Vagina (tissue), 2 donors: ENCODE measurements at regions not wholly inside any gene's neighbourhood (a gene's known extent, or its start where the extent isn't known, plus 50 kb on each side); places are given as distances from the start of the nearest gene placed in this dataset.
"Not testable (repeated sequence)": the region's sequence is repeated elsewhere in the genome, so short reads cannot be mapped to it uniquely, and the experiment has no call there.

Experiments
- DNase-seq, 2 donors: peaks; one replicate each; pipeline ENCODE4 v3.0.0-alpha.2; 2017; ENCODE audit errors: extremely low spot score in 2 of 2
- H3K27ac ChIP-seq: fragments of 200-600 bp; sonication (generic); one replicate; pipeline ENCODE4 v1.5.1; 2019
- H3K27me3 ChIP-seq: fragments of 200-600 bp; sonication (generic); one replicate; pipeline ENCODE4 v1.5.1; 2019
- H3K36me3 ChIP-seq, 2 donors: fragments of 200-600 bp; sonication (generic); one replicate each; pipeline ENCODE4 v1.5.1; 2017 to 2019
- H3K4me1 ChIP-seq: fragments of 200-600 bp; sonication (generic); one replicate; pipeline ENCODE4 v1.5.1; 2019
- H3K4me3 ChIP-seq, 2 donors: fragments of 200-600 bp; sonication (generic); 1 replicate in 1 of 2; 2 replicates in 1 of 2; pipeline ENCODE4 v1.5.1; 2016 to 2019
- H3K9me3 ChIP-seq: fragments of 200-600 bp; sonication (generic); one replicate; pipeline ENCODE4 v1.5.1; 2019
- POLR2A ChIP-seq, 2 donors: fragments of 450-650 bp; IDR thresholded peaks; one replicate each; pipeline ENCODE4 v1.6.1; 2017; ENCODE audit warnings: antibody characterized with exemption in 2 of 2, mild to moderate bottlenecking in 2 of 2, moderate library complexity in 2 of 2
- POLR2AphosphoS5 ChIP-seq, 2 donors: sonication (generic); formaldehyde crosslinking; IDR thresholded peaks; one replicate each; pipeline ENCODE4 v1.9.0; 2017; ENCODE audit warnings: antibody characterized with exemption in 2 of 2, mild to moderate bottlenecking in 2 of 2, low read depth in 1 of 2; ENCODE audit not compliant: insufficient read depth in 1 of 2
- intact Hi-C: fragments of 100-400 bp; cut with DNase I; formaldehyde crosslinking; loops from one replicate; pipeline ENCODE4 v1.15.1; 2023
- TF ChIP-seq, protein P1 (sequence below), 3 experiments: fragments of 450-650 bp in 2 of 3; fragments of 200-600 bp in 1 of 3; sonication (generic) in 1 of 3; IDR thresholded peaks; one replicate each; pipeline ENCODE4 v1.5.1; 2017 to 2019; ENCODE audit warnings: antibody characterized with exemption in 3 of 3, mild to moderate bottlenecking in 2 of 3, moderate library complexity in 2 of 3

DNA sequence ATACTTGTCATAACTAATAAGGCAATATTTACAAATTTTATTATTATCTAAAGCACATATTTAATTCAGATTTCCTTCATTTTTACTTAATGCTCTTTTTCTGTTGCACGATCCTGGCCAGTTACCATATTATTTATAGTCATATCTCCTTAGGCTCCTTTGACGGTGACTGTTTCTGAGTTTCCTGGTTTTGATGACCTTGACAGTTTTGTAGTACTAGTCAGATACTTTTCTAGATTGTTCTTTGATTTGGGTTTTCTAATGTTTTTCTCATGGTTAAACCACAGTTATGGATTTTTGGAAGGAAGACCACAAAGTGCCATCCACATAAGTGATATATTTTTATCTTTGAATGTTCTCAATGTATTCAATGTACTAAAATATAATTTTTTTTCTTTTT lies 171.0 kb upstream of the NANOGP8 start:
- Histone ChIP-seq H3K27ac (no peak overlapping the region), H3K9me3 (no peaks in the 10 kb centered on the region), H3K4me3 (no peak overlapping the region), H3K4me1 (no peaks in the 10 kb centered on the region), H3K36me3 (no peaks in the 10 kb centered on the region), H3K27me3 (no peaks in the 10 kb centered on the region)
- DNase-seq = no peak
- TF ChIP-seq POLR2A (IDR thresholded peaks at IDR 0.05) (no peak), POLR2AphosphoS5 (IDR thresholded peaks at IDR 0.05; ENCODE audit: insufficient read depth in 1 of 2, low read depth in 1 of 2) (no peak)
- TF ChIP-seq, protein P1, sequence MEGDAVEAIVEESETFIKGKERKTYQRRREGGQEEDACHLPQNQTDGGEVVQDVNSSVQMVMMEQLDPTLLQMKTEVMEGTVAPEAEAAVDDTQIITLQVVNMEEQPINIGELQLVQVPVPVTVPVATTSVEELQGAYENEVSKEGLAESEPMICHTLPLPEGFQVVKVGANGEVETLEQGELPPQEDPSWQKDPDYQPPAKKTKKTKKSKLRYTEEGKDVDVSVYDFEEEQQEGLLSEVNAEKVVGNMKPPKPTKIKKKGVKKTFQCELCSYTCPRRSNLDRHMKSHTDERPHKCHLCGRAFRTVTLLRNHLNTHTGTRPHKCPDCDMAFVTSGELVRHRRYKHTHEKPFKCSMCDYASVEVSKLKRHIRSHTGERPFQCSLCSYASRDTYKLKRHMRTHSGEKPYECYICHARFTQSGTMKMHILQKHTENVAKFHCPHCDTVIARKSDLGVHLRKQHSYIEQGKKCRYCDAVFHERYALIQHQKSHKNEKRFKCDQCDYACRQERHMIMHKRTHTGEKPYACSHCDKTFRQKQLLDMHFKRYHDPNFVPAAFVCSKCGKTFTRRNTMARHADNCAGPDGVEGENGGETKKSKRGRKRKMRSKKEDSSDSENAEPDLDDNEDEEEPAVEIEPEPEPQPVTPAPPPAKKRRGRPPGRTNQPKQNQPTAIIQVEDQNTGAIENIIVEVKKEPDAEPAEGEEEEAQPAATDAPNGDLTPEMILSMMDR (IDR thresholded peaks at IDR 0.05) = no peak
- intact Hi-C loops = no loop called here

DNA sequence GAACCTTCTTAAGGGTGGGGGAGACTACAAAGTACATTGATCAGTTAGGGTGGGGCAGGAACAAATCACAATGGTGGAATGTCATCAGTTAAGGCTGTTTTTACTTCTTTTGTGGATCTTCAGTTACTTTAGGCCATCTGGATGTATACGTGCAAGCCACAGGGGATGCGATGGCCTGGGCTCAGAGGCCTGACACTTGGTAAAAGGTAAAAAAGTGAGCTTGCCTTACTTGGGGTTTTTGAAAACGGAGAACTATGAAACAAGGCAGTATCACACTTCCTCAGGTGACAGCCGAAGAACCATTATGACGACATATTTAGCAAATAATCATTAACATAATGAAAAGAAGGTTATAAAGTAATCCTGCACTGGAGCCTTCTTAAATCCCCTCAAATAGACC lies 169.8 kb upstream of the NANOGP8 start:
- DNase-seq, H3K4me3 ChIP-seq, H3K36me3 ChIP-seq, H3K27ac ChIP-seq, intact Hi-C loops, H3K9me3 ChIP-seq, H3K4me1 ChIP-seq, H3K27me3 ChIP-seq: not testable (repeated sequence)

DNA sequence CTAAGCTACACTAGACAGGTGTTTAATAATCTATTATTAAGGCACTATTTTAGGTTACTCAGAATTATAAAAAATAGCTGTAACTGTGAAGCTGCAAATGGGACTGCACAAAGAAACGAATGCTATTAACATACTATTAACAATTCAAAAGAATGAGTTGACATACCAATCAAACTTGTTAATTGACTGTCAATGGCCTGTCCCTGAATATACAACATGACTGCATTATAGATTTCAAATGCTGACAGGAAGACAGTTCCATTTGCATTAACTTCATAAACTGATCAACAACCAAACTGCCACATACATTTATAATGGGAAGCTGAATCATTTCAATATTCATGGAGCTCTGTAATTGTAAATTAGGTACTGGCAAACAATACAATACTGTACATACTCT lies 169.0 kb upstream of the NANOGP8 start:
- DNase-seq = no peak
- Histone ChIP-seq H3K4me1 (no peaks in the 10 kb centered on the region), H3K36me3 (no peaks in the 10 kb centered on the region), H3K4me3 (no peak overlapping the region), H3K27ac (no peak overlapping the region), H3K9me3 (no peaks in the 10 kb centered on the region), H3K27me3 (no peaks in the 10 kb centered on the region)
- intact Hi-C loops = no loop called here
- no peak for TF ChIP-seq POLR2A (IDR thresholded peaks at IDR 0.05)
- TF ChIP-seq, protein P1 (IDR thresholded peaks at IDR 0.05) = no peak
- no peak for TF ChIP-seq POLR2AphosphoS5 (IDR thresholded peaks at IDR 0.05; ENCODE audit: insufficient read depth in 1 of 2, low read depth in 1 of 2)

DNA sequence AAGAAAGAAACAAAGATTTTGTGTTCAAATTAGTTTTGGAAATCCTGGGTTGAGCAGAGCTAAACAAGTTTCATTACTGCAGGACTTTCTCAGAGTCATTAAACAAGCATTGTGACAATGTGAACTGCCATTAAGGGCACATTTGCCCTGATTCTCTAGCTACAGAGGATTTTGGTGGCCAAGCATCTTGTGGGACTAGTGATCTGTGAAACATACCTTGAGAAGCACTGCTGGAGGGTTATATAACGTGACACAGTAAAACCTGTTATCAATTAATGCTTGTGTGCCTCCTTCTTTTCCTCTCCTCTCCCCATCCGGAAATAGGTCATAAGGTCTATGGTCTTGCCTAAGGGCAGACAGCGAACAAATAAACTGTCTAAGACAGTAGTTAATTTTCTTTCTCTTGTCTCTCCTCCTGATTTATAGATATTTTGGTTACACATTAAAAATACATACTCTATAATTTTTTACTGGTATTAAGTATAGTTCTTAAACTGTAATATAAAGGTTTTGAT lies 167.3 kb upstream of the NANOGP8 start:
- Histone ChIP-seq H3K27ac (no peak overlapping the region), H3K4me3 (no peak overlapping the region), H3K9me3 (no peaks in the 10 kb centered on the region), H3K27me3 (no peaks in the 10 kb centered on the region), H3K4me1 (no peaks in the 10 kb centered on the region), H3K36me3 (no peaks in the 10 kb centered on the region)
- intact Hi-C loops = no loop called here
- TF ChIP-seq, protein P1 (IDR thresholded peaks at IDR 0.05) = no peak
- TF ChIP-seq POLR2AphosphoS5 (IDR thresholded peaks at IDR 0.05; ENCODE audit: insufficient read depth in 1 of 2, low read depth in 1 of 2) = no peak
- TF ChIP-seq POLR2A (IDR thresholded peaks at IDR 0.05) = no peak
- no peak for DNase-seq

DNA sequence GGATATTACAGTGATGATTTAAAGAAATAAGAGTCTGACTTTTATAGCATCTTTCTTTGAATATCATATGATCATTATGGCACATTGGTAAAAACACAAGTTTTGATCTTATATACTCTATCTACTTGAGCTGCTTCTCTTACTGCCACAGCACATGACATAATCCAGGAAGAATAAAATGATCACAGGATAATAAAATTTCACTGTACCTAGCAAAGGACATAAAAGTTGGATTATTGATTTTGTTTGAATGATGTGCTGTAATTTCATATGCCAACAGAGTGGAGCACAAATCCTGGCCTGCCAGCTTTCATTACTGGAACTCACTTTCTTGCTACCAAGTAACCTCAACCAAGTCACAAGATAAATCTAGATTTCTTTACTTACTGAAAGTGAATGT lies 162.1 kb upstream of the NANOGP8 start:
- Histone ChIP-seq H3K27me3 (no peaks in the 10 kb centered on the region), H3K4me1 (no peaks in the 10 kb centered on the region), H3K36me3 (no peaks in the 10 kb centered on the region), H3K9me3 (no peaks in the 10 kb centered on the region), H3K27ac (no peak overlapping the region), H3K4me3 (no peak overlapping the region)
- no peak for TF ChIP-seq POLR2A (IDR thresholded peaks at IDR 0.05)
- no peak for TF ChIP-seq POLR2AphosphoS5 (IDR thresholded peaks at IDR 0.05; ENCODE audit: insufficient read depth in 1 of 2, low read depth in 1 of 2)
- TF ChIP-seq, protein P1 (IDR thresholded peaks at IDR 0.05) = no peak
- no peak for DNase-seq
- intact Hi-C loops = no loop called here

DNA sequence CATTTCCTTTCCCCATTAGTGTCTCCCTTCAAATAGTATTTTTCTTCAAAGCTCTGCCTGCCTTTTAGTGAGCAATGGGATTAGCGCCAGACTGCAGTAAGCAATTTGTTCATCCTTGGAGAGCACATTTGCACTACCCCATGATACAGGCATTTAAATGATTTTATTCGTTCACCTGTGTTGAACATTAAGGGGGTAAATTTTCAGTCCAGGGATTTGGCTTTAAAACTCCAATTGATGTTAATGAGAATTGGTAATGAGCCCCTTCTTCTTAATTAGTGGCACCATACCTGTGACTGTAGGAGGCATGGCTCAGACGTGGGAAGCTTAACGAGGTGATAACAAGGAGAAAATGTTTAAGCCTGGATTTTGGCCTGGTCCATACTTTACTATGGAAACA lies 161.4 kb upstream of the NANOGP8 start:
- no peaks in the 10 kb centered on the region for H3K9me3 ChIP-seq
- TF ChIP-seq, protein P1 (IDR thresholded peaks at IDR 0.05) = no peak
- H3K4me1 ChIP-seq = no peaks in the 10 kb centered on the region
- intact Hi-C loops = no loop called here
- H3K4me3 ChIP-seq = no peak overlapping the region
- H3K27ac ChIP-seq = no peak overlapping the region
- no peak for DNase-seq
- no peaks in the 10 kb centered on the region for H3K27me3 ChIP-seq
- H3K36me3 ChIP-seq = no peaks in the 10 kb centered on the region

DNA sequence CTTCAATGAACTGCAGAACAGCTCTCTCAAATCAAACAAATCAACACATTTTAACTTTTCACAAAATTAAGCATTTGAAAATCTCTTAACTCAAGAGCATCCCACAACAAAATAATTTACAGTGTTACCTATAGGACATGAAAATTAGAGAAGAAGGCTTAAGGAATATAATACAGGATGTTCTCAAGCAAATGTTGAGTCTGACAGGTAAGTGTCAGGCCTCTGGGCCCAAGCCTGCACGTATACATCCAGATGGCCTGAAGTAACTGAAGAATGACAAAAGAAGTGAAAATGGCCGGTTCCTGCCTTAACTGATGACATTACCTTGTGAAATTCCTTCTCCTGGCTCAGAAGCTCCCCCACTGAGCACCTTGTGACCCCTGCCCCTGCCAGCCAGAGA lies 160.6 kb upstream of the NANOGP8 start:
- H3K9me3 ChIP-seq, H3K27me3 ChIP-seq, H3K27ac ChIP-seq, intact Hi-C loops, H3K4me1 ChIP-seq, DNase-seq, H3K4me3 ChIP-seq, H3K36me3 ChIP-seq: not testable (repeated sequence)
